ENCODE measurements at regions not wholly inside any gene's neighbourhood (a gene's known extent, or its start where the extent isn't known, plus 50 kb on each side); places are given as distances from the start of the nearest gene placed in this dataset.

GRCh38 chr4:19655666-19656065 lies 596.0 kb upstream of the SLIT2 start:
- TF ChIP-seq, protein P1, sequence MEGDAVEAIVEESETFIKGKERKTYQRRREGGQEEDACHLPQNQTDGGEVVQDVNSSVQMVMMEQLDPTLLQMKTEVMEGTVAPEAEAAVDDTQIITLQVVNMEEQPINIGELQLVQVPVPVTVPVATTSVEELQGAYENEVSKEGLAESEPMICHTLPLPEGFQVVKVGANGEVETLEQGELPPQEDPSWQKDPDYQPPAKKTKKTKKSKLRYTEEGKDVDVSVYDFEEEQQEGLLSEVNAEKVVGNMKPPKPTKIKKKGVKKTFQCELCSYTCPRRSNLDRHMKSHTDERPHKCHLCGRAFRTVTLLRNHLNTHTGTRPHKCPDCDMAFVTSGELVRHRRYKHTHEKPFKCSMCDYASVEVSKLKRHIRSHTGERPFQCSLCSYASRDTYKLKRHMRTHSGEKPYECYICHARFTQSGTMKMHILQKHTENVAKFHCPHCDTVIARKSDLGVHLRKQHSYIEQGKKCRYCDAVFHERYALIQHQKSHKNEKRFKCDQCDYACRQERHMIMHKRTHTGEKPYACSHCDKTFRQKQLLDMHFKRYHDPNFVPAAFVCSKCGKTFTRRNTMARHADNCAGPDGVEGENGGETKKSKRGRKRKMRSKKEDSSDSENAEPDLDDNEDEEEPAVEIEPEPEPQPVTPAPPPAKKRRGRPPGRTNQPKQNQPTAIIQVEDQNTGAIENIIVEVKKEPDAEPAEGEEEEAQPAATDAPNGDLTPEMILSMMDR (IDR thresholded peaks at IDR 0.05), result no peak
- no peak for TF ChIP-seq POLR2A (IDR thresholded peaks at IDR 0.05)
- no peak for TF ChIP-seq EP300 (IDR thresholded peaks at IDR 0.05)

All from sigmoid colon (tissue), 4 donors.